ENCODE measurements at regions not wholly inside any gene's neighbourhood (a gene's known extent, or its start where the extent isn't known, plus 50 kb on each side); places are given as distances from the start of the nearest gene placed in this dataset.

GRCh38 chr13:94947392-94947791 lies 235.0 kb upstream of the SOX21 start:
- TF ChIP-seq GATA2 (IDR thresholded peaks at IDR 0.05; ENCODE audit: low read depth, low read length) = no peak
- TF ChIP-seq GATA3 (IDR thresholded peaks at IDR 0.05; ENCODE audit: low read depth, low read length) = no peak
